Natural killer cell (primary cell): ENCODE measurements at regions not wholly inside any gene's neighbourhood (a gene's known extent, or its start where the extent isn't known, plus 50 kb on each side); places are given as distances from the start of the nearest gene placed in this dataset.

ENCODE experiments used
- ATAC-seq, 3 donors: fragments of 150-1000 bp in 2 of 3; fragments of 200-7000 bp in 1 of 3; cut with Tn5 transposase; 1 replicate in 1 of 3; 2 replicates in 2 of 3; pipeline ENCODE4 v1.10.0; 2021; ENCODE audit warnings: mild to moderate bottlenecking in 2 of 3, moderate library complexity in 2 of 3
- DNase-seq, 2 donors: peaks; one replicate each; pipeline versions ENCODE4 v3.0.0 to v3.0.0-alpha.2; 2013 to 2021; ENCODE audit warnings: mixed read lengths in 1 of 2
- H3K27ac ChIP-seq: one replicate; pipeline ENCODE4 v1.5.1; 2013; ENCODE audit warnings: mild to moderate bottlenecking, low read length
- H3K27me3 ChIP-seq: one replicate; pipeline ENCODE4 v1.6.1; 2013; ENCODE audit warnings: low read length; ENCODE audit not compliant: control insufficient read depth, insufficient read depth
- H3K36me3 ChIP-seq: one replicate; pipeline ENCODE4 v1.6.1; 2013; ENCODE audit warnings: low read length; ENCODE audit not compliant: control insufficient read depth, insufficient read depth
- H3K4me1 ChIP-seq: one replicate; pipeline ENCODE4 v1.6.1; 2013; ENCODE audit warnings: low read length; ENCODE audit not compliant: control insufficient read depth, insufficient read depth
- H3K4me3 ChIP-seq: one replicate; pipeline ENCODE4 v1.5.1; 2013; ENCODE audit warnings: low read length
- H3K9me3 ChIP-seq: one replicate; pipeline ENCODE4 v1.6.1; 2013; ENCODE audit warnings: low read length; ENCODE audit not compliant: control insufficient read depth, insufficient read depth
- H3K27ac Mint-ChIP-seq, 2 donors: one replicate each; pipeline ENCODE4 v1.8.0; 2022; ENCODE audit warnings: mild to moderate bottlenecking in 2 of 2, mixed read lengths in 2 of 2, moderate library complexity in 1 of 2
- H3K27me3 Mint-ChIP-seq, 2 donors: one replicate each; pipeline ENCODE4 v1.8.0; 2022; ENCODE audit warnings: low read depth in 2 of 2, mixed read lengths in 2 of 2
- H3K36me3 Mint-ChIP-seq: one replicate; pipeline ENCODE4 v1.8.0; 2022; ENCODE audit warnings: mixed read lengths
- H3K4me1 Mint-ChIP-seq, 2 donors: one replicate each; pipeline ENCODE4 v1.8.0; 2022; ENCODE audit warnings: mixed read lengths in 2 of 2
- H3K4me3 Mint-ChIP-seq: one replicate; pipeline ENCODE4 v1.8.0; 2022; ENCODE audit warnings: mild to moderate bottlenecking, moderate library complexity, mixed read lengths
- H3K9me3 Mint-ChIP-seq, 2 donors: one replicate each; pipeline ENCODE4 v1.8.0; 2022; ENCODE audit warnings: mixed read lengths in 2 of 2
- WGBS: methylation state at CpG from one replicate; pipeline ENCODE4 v1.1.7; 2013; ENCODE audit warnings: missing lambda C conversion rate; ENCODE audit not compliant: insufficient coverage; 5-methylcytosine and 5-hydroxymethylcytosine counted together
- intact Hi-C: fragments of 100-400 bp; cut with micrococcal nuclease; formaldehyde crosslinking; loops from one replicate; pipeline ENCODE4 v1.14.2; 2022
- TF ChIP-seq, protein P1 (sequence below): fragments of 200-600 bp; IDR thresholded peaks from one replicate; pipeline ENCODE4 v1.8.0; 2022; ENCODE audit warnings: antibody characterized with exemption

GRCh38 chr5:60312098-60312497, 387.9 kb downstream of the DEPDC1B start:
- Mint-ChIP-seq H3K36me3 (no peaks in the 10 kb centered on the region), H3K4me3 (no peak overlapping the region), H3K27me3 (no peaks in the 10 kb centered on the region), H3K9me3 (peaks cover 5 to 7% of the 10 kb centered on the region in 2 donors), H3K27ac (no peak overlapping the region), H3K4me1 (peaks cover 10 to 17% of the 10 kb centered on the region in 2 donors)
- intact Hi-C loops, result no loop called here
- Histone ChIP-seq H3K27me3 (no peaks in the 10 kb centered on the region), H3K36me3 (no peaks in the 10 kb centered on the region), H3K9me3 (no peaks in the 10 kb centered on the region), H3K4me3 (no peak overlapping the region), H3K27ac (no peak overlapping the region), H3K4me1 (no peaks in the 10 kb centered on the region)
- TF ChIP-seq, protein P1, sequence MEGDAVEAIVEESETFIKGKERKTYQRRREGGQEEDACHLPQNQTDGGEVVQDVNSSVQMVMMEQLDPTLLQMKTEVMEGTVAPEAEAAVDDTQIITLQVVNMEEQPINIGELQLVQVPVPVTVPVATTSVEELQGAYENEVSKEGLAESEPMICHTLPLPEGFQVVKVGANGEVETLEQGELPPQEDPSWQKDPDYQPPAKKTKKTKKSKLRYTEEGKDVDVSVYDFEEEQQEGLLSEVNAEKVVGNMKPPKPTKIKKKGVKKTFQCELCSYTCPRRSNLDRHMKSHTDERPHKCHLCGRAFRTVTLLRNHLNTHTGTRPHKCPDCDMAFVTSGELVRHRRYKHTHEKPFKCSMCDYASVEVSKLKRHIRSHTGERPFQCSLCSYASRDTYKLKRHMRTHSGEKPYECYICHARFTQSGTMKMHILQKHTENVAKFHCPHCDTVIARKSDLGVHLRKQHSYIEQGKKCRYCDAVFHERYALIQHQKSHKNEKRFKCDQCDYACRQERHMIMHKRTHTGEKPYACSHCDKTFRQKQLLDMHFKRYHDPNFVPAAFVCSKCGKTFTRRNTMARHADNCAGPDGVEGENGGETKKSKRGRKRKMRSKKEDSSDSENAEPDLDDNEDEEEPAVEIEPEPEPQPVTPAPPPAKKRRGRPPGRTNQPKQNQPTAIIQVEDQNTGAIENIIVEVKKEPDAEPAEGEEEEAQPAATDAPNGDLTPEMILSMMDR, result no peak
- WGBS, result 63% methylated on average over 1 of the region's 2 CpGs
- ATAC-seq (peak in 1 of 3 donors; percentile 39), DNase-seq (no peak)

GRCh38 chr5:60299944-60300343, 400.0 kb downstream of the DEPDC1B start:
- no peaks in the 10 kb centered on the region for H3K36me3 ChIP-seq
- Mint-ChIP-seq H3K4me3 (no peak overlapping the region), H3K27ac (no peak overlapping the region), H3K36me3 (no peaks in the 10 kb centered on the region), H3K9me3 (peaks cover 4 to 7% of the 10 kb centered on the region in 2 donors), H3K4me1 (no peaks in the 10 kb centered on the region), H3K27me3 (no peaks in the 10 kb centered on the region)
- 60% methylated on average over 2 of the region's 2 CpGs for WGBS
- intact Hi-C loops, result no loop called here
- DNase-seq (no peak), ATAC-seq (no peak)
- H3K9me3 ChIP-seq, result no peaks in the 10 kb centered on the region
- no peaks in the 10 kb centered on the region for H3K4me1 ChIP-seq
- no peaks in the 10 kb centered on the region for H3K27me3 ChIP-seq
- H3K27ac ChIP-seq, result no peak overlapping the region
- TF ChIP-seq, protein P1, result no peak
- H3K4me3 ChIP-seq, result no peak overlapping the region

DNA sequence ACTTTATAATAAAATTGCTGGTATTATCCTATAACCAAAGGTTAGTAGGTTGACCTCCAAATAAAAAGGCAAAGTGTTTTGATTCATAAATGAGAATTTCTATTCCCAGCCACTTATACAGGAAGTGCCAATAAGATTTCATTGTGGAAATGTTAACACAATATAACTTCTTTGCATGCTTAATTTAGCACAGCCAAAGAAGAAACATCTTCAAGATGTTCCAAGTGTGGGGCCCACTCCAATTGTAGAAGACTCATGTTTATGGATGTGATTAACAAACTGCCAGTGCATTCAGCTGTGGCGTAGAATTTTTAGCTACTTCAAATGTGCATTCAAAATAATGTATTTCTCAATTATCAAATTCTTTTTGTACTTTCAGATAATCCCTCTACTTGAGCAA, 402.3 kb downstream of the DEPDC1B start:
- no peak overlapping the region for H3K4me3 ChIP-seq

GRCh38 chr5:60295423-60295822, 401.9 kb upstream of the PDE4D start:
- H3K4me1 ChIP-seq, result no peaks in the 10 kb centered on the region
- TF ChIP-seq, protein P1, result no peak
- H3K36me3 Mint-ChIP-seq, result no peaks in the 10 kb centered on the region
- no peaks in the 10 kb centered on the region for H3K4me1 Mint-ChIP-seq
- DNase-seq (no peak), ATAC-seq (no peak)
- no peaks in the 10 kb centered on the region for H3K27me3 ChIP-seq
- H3K9me3 ChIP-seq, result no peaks in the 10 kb centered on the region
- no peaks in the 10 kb centered on the region for H3K36me3 ChIP-seq
- H3K27ac ChIP-seq, result no peak overlapping the region
- H3K4me3 Mint-ChIP-seq, result no peak overlapping the region
- 13% methylated on average over 2 of the region's 2 CpGs for WGBS
- H3K9me3 Mint-ChIP-seq, result peaks cover 2 to 3% of the 10 kb centered on the region in 2 donors
- no peak overlapping the region for H3K27ac Mint-ChIP-seq
- intact Hi-C loops, result no loop called here
- no peaks in the 10 kb centered on the region for H3K27me3 Mint-ChIP-seq
- no peak overlapping the region for H3K4me3 ChIP-seq

More for the DNA sequence above, 402.3 kb downstream of the DEPDC1B start:
- no peaks in the 10 kb centered on the region for H3K4me1 Mint-ChIP-seq
- H3K27ac Mint-ChIP-seq, result no peak overlapping the region
- H3K27me3 Mint-ChIP-seq, result no peaks in the 10 kb centered on the region
- TF ChIP-seq, protein P1, result no peak
- Histone ChIP-seq H3K9me3 (no peaks in the 10 kb centered on the region), H3K4me1 (no peaks in the 10 kb centered on the region), H3K27me3 (no peaks in the 10 kb centered on the region), H3K27ac (no peak overlapping the region), H3K36me3 (no peaks in the 10 kb centered on the region)
- intact Hi-C loops, result no loop called here
- no peaks in the 10 kb centered on the region for H3K36me3 Mint-ChIP-seq
- no peak overlapping the region for H3K4me3 Mint-ChIP-seq
- peaks cover 4 to 7% of the 10 kb centered on the region in 2 donors for H3K9me3 Mint-ChIP-seq
- no CpG with 5 or more reads among the region's 1 CpG for WGBS
- DNase-seq (no peak), ATAC-seq (no peak)
